WTC11 (cell line): ENCODE measurements at regions not wholly inside any gene's neighbourhood (a gene's known extent, or its start where the extent isn't known, plus 50 kb on each side); places are given as distances from the start of the nearest gene placed in this dataset.

Experiments
- ATAC-seq: fragments of 200-7000 bp; cut with Tn5 transposase; 2 replicates; pipeline ENCODE4 v1.10.0; 2021; ENCODE audit warnings: mild to moderate bottlenecking, moderate library complexity
- CTCF ChIA-PET: fragments of 300-600 bp; sonication (Branson Sonifier 250); formaldehyde crosslinking; loops from one replicate; lab custom pipeline; 2021; ENCODE audit warnings: antibody characterized with exemption; lab: Charles Lee
- POLR2A ChIA-PET: fragments of 350-600 bp; sonication (Branson Sonifier 250); formaldehyde crosslinking; loops from one replicate; lab custom pipeline; 2021; ENCODE audit warnings: antibody characterized with exemption; lab: Charles Lee
- DNase-seq: peaks from one replicate; pipeline ENCODE4 v3.0.0; 2021; ENCODE audit warnings: low spot score
- H3K27ac Mint-ChIP-seq: 2 replicates; pipeline ENCODE4 v1.8.0; 2021; ENCODE audit warnings: mixed read lengths
- H3K27me3 Mint-ChIP-seq: 2 replicates; pipeline ENCODE4 v1.8.0; 2021; ENCODE audit warnings: low read depth, mild to moderate bottlenecking, moderate library complexity, mixed read lengths
- H3K36me3 Mint-ChIP-seq: 2 replicates; pipeline ENCODE4 v1.8.0; 2021; ENCODE audit warnings: mixed read lengths
- H3K4me1 Mint-ChIP-seq: 2 replicates; pipeline ENCODE4 v1.8.0; 2022; ENCODE audit warnings: mixed read lengths
- H3K4me3 Mint-ChIP-seq: 2 replicates; pipeline ENCODE4 v1.8.0; 2021; ENCODE audit warnings: mild to moderate bottlenecking, moderate library complexity, mixed read lengths
- H3K9me3 Mint-ChIP-seq: 2 replicates; pipeline ENCODE4 v1.8.0; 2021; ENCODE audit warnings: mixed read lengths
- CREB1 ChIP-seq: sonication (generic); formaldehyde crosslinking; IDR thresholded peaks from 2 replicates; pipeline ENCODE4 v1.8.0; 2023; ENCODE audit warnings: mild to moderate bottlenecking, missing genetic modification reagents
- EMX1 ChIP-seq: fragments of 250-450 bp; sonication (Bioruptor Pico); IDR thresholded peaks from 2 replicates; pipeline ENCODE4 v1.8.0; 2021; ENCODE audit warnings: mild to moderate bottlenecking
- ETV6 ChIP-seq: sonication (generic); formaldehyde crosslinking; IDR thresholded peaks from 2 replicates; pipeline ENCODE4 v1.8.1; 2022; ENCODE audit warnings: mild to moderate bottlenecking, missing genetic modification reagents
- FOXJ3 ChIP-seq: sonication (generic); formaldehyde crosslinking; IDR thresholded peaks from 2 replicates; pipeline ENCODE4 v1.9.0; 2021; ENCODE audit warnings: missing genetic modification reagents, mild to moderate bottlenecking, borderline replicate concordance
- GTF2I ChIP-seq: fragments of 250-450 bp; sonication (Bioruptor Pico); conservative IDR thresholded peaks from 2 replicates; pipeline ENCODE4 v1.4.0; 2021; ENCODE audit warnings: mild to moderate bottlenecking
- JAZF1 ChIP-seq: fragments of 250-450 bp; sonication (Bioruptor Pico); IDR thresholded peaks from 2 replicates; pipeline ENCODE4 v1.9.0; 2021; ENCODE audit warnings: moderate library complexity, mild to moderate bottlenecking, inconsistent platforms
- SMAD4 ChIP-seq: sonication (generic); formaldehyde crosslinking; IDR thresholded peaks from 2 replicates; pipeline ENCODE4 v1.8.0; 2022; ENCODE audit warnings: mild to moderate bottlenecking, missing genetic modification reagents
- ZNF396 ChIP-seq: fragments of 250-450 bp; sonication (Bioruptor Pico); IDR thresholded peaks from 2 replicates; pipeline ENCODE4 v1.8.0; 2021; ENCODE audit warnings: mild to moderate bottlenecking, moderate library complexity, borderline replicate concordance
- ZNF416 ChIP-seq: fragments of 250-450 bp; sonication (Bioruptor Pico); IDR thresholded peaks from 2 replicates; pipeline ENCODE4 v1.9.0; 2021; ENCODE audit warnings: mild to moderate bottlenecking, inconsistent platforms
- TF ChIP-seq, protein P1 (sequence below): sonication (generic); formaldehyde crosslinking; IDR thresholded peaks from 2 replicates; pipeline ENCODE4 v1.8.0; 2023; ENCODE audit warnings: missing genetic modification reagents, mild to moderate bottlenecking, borderline replicate concordance
- TF ChIP-seq, protein P2 (sequence below): sonication (generic); formaldehyde crosslinking; IDR thresholded peaks from 2 replicates; pipeline ENCODE4 v1.8.0; 2023; ENCODE audit warnings: mild to moderate bottlenecking, missing genetic modification reagents
- TF ChIP-seq, protein P3 (sequence below): sonication (generic); formaldehyde crosslinking; IDR thresholded peaks from 2 replicates; pipeline ENCODE4 v1.8.0; 2022; ENCODE audit warnings: missing genetic modification reagents
- TF ChIP-seq, protein P4 (sequence below): fragments of 250-450 bp; sonication (Bioruptor Pico); IDR thresholded peaks from 2 replicates; pipeline ENCODE4 v1.9.0; 2021; ENCODE audit warnings: mild to moderate bottlenecking, borderline replicate concordance
- TF ChIP-seq, protein P5 (sequence below): sonication (generic); formaldehyde crosslinking; conservative IDR thresholded peaks from 2 replicates; pipeline ENCODE4 v1.8.1; 2022; ENCODE audit warnings: mild to moderate bottlenecking, missing genetic modification reagents
- TF ChIP-seq, protein P6 (sequence below): fragments of 250-450 bp; sonication (Bioruptor Pico); IDR thresholded peaks from 2 replicates; pipeline ENCODE4 v1.9.0; 2021; ENCODE audit warnings: mild to moderate bottlenecking

DNA sequence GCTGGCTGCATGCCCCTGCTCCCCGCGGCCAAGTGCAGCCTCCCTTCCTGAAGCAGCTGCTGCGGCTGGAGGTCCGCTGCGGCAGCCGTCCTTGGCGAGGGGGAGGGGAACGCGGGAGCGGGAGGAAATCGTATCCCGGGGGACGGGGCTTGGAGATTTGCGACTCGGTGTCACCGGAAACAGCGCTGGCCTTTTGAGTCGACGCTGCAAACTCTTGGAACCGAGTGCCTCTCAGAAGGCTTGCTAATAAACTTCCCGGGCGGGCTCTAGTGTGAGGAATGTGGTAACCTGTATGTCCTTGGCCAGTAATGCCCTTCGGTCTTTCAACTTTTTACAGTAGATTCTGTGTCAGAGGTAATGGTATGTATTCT, 82.7 kb downstream of the PTPDC1 start:
- ChIA-PET CTCF (interaction anchor here (1.1 to 2.1 kb wide), 3 partner anchors 46 to 154 kb away, joined by 7 read pairs; partner anchors contain the start of gene PTPDC1), POLR2A (interaction anchor here (1.1 to 1.9 kb wide), 2 partner anchors 16 to 18 kb away, joined by 5 read pairs; no protein-coding TSS in a partner anchor)
- TF ChIP-seq, protein P1, sequence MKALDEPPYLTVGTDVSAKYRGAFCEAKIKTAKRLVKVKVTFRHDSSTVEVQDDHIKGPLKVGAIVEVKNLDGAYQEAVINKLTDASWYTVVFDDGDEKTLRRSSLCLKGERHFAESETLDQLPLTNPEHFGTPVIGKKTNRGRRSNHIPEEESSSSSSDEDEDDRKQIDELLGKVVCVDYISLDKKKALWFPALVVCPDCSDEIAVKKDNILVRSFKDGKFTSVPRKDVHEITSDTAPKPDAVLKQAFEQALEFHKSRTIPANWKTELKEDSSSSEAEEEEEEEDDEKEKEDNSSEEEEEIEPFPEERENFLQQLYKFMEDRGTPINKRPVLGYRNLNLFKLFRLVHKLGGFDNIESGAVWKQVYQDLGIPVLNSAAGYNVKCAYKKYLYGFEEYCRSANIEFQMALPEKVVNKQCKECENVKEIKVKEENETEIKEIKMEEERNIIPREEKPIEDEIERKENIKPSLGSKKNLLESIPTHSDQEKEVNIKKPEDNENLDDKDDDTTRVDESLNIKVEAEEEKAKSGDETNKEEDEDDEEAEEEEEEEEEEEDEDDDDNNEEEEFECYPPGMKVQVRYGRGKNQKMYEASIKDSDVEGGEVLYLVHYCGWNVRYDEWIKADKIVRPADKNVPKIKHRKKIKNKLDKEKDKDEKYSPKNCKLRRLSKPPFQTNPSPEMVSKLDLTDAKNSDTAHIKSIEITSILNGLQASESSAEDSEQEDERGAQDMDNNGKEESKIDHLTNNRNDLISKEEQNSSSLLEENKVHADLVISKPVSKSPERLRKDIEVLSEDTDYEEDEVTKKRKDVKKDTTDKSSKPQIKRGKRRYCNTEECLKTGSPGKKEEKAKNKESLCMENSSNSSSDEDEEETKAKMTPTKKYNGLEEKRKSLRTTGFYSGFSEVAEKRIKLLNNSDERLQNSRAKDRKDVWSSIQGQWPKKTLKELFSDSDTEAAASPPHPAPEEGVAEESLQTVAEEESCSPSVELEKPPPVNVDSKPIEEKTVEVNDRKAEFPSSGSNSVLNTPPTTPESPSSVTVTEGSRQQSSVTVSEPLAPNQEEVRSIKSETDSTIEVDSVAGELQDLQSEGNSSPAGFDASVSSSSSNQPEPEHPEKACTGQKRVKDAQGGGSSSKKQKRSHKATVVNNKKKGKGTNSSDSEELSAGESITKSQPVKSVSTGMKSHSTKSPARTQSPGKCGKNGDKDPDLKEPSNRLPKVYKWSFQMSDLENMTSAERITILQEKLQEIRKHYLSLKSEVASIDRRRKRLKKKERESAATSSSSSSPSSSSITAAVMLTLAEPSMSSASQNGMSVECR (CRISPR knock-in tag) = peak; percentile 59; the same call in 1 of the 2 replicates
- TF ChIP-seq ETV6 (CRISPR knock-in tag) (peak; percentile 20; the same call in 1 of the 2 replicates), EMX1 (peak; percentile 25; the same call in 1 of the 2 replicates)
- TF ChIP-seq, protein P2, sequence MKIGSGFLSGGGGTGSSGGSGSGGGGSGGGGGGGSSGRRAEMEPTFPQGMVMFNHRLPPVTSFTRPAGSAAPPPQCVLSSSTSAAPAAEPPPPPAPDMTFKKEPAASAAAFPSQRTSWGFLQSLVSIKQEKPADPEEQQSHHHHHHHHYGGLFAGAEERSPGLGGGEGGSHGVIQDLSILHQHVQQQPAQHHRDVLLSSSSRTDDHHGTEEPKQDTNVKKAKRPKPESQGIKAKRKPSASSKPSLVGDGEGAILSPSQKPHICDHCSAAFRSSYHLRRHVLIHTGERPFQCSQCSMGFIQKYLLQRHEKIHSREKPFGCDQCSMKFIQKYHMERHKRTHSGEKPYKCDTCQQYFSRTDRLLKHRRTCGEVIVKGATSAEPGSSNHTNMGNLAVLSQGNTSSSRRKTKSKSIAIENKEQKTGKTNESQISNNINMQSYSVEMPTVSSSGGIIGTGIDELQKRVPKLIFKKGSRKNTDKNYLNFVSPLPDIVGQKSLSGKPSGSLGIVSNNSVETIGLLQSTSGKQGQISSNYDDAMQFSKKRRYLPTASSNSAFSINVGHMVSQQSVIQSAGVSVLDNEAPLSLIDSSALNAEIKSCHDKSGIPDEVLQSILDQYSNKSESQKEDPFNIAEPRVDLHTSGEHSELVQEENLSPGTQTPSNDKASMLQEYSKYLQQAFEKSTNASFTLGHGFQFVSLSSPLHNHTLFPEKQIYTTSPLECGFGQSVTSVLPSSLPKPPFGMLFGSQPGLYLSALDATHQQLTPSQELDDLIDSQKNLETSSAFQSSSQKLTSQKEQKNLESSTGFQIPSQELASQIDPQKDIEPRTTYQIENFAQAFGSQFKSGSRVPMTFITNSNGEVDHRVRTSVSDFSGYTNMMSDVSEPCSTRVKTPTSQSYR (CRISPR knock-in tag) = 0 out of 2 replicates have a peak, but pooled peaks have one; percentile 18
- TF ChIP-seq, protein P3, sequence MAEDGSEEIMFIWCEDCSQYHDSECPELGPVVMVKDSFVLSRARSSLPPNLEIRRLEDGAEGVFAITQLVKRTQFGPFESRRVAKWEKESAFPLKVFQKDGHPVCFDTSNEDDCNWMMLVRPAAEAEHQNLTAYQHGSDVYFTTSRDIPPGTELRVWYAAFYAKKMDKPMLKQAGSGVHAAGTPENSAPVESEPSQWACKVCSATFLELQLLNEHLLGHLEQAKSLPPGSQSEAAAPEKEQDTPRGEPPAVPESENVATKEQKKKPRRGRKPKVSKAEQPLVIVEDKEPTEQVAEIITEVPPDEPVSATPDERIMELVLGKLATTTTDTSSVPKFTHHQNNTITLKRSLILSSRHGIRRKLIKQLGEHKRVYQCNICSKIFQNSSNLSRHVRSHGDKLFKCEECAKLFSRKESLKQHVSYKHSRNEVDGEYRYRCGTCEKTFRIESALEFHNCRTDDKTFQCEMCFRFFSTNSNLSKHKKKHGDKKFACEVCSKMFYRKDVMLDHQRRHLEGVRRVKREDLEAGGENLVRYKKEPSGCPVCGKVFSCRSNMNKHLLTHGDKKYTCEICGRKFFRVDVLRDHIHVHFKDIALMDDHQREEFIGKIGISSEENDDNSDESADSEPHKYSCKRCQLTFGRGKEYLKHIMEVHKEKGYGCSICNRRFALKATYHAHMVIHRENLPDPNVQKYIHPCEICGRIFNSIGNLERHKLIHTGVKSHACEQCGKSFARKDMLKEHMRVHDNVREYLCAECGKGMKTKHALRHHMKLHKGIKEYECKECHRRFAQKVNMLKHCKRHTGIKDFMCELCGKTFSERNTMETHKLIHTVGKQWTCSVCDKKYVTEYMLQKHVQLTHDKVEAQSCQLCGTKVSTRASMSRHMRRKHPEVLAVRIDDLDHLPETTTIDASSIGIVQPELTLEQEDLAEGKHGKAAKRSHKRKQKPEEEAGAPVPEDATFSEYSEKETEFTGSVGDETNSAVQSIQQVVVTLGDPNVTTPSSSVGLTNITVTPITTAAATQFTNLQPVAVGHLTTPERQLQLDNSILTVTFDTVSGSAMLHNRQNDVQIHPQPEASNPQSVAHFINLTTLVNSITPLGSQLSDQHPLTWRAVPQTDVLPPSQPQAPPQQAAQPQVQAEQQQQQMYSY (CRISPR knock-in tag) = no peak
- H3K27ac Mint-ChIP-seq = peak overlapping the region; percentile 98
- ATAC-seq (peak; percentile 10), DNase-seq (no peak)
- peaks cover 45% of the 10 kb centered on the region for H3K4me1 Mint-ChIP-seq
- H3K4me3 Mint-ChIP-seq = peak overlapping the region; percentile 96
- H3K9me3 Mint-ChIP-seq = peaks cover 3% of the 10 kb centered on the region; the same call in 1 of the 2 replicates
- H3K27me3 Mint-ChIP-seq = 0 out of 2 replicates have a peak, but pooled peaks cover 4% of the 10 kb centered on the region
- H3K36me3 Mint-ChIP-seq = peaks cover 13% of the 10 kb centered on the region

DNA sequence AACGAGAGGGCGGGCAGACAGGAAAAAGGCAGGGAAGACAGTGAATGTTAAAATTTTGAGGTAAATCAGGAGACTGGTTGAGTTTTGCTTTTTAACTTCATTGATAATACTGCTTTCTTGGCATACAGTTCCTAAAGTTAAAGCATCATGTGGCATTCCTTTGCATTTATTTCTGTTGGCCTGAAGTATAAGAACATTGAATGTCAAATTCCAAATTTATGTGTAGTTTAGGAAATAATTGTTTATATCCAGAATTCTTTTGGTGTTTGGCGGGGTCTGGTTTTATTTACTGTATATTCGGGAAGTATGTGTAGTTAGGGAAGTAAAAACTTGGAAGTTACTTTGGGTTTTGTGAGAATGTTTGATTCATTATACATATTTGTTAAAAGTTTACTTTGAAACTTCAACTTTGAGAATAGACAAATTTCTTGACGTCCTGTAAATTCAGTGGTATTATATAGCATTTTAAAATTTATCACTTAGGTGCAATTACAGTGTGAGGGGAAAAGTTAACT, 83.2 kb downstream of the PTPDC1 start:
- Mint-ChIP-seq H3K27ac (peak overlapping the region; percentile 98), H3K4me1 (peaks cover 46% of the 10 kb centered on the region), H3K9me3 (peaks cover 3% of the 10 kb centered on the region; the same call in 1 of the 2 replicates), H3K27me3 (0 out of 2 replicates have a peak, but pooled peaks cover 4% of the 10 kb centered on the region), H3K36me3 (peaks cover 13% of the 10 kb centered on the region), H3K4me3 (peak overlapping the region; percentile 96)
- DNase-seq (no peak), ATAC-seq (no peak)
- ChIA-PET POLR2A (interaction anchor here (1.9 kb wide), 1 partner anchor 18 kb away, joined by 5 read pairs; no protein-coding TSS in a partner anchor), CTCF (interaction anchor here (1.9 to 2.1 kb wide), 2 partner anchors 46 to 83 kb away, joined by 7 read pairs; partner anchors contain the start of gene PTPDC1)
- no peak for TF ChIP-seq ZNF416 (CRISPR knock-in tag)
- TF ChIP-seq FOXJ3 (CRISPR knock-in tag) = no peak
- TF ChIP-seq, protein P4, sequence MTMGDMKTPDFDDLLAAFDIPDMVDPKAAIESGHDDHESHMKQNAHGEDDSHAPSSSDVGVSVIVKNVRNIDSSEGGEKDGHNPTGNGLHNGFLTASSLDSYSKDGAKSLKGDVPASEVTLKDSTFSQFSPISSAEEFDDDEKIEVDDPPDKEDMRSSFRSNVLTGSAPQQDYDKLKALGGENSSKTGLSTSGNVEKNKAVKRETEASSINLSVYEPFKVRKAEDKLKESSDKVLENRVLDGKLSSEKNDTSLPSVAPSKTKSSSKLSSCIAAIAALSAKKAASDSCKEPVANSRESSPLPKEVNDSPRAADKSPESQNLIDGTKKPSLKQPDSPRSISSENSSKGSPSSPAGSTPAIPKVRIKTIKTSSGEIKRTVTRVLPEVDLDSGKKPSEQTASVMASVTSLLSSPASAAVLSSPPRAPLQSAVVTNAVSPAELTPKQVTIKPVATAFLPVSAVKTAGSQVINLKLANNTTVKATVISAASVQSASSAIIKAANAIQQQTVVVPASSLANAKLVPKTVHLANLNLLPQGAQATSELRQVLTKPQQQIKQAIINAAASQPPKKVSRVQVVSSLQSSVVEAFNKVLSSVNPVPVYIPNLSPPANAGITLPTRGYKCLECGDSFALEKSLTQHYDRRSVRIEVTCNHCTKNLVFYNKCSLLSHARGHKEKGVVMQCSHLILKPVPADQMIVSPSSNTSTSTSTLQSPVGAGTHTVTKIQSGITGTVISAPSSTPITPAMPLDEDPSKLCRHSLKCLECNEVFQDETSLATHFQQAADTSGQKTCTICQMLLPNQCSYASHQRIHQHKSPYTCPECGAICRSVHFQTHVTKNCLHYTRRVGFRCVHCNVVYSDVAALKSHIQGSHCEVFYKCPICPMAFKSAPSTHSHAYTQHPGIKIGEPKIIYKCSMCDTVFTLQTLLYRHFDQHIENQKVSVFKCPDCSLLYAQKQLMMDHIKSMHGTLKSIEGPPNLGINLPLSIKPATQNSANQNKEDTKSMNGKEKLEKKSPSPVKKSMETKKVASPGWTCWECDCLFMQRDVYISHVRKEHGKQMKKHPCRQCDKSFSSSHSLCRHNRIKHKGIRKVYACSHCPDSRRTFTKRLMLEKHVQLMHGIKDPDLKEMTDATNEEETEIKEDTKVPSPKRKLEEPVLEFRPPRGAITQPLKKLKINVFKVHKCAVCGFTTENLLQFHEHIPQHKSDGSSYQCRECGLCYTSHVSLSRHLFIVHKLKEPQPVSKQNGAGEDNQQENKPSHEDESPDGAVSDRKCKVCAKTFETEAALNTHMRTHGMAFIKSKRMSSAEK (CRISPR knock-in tag) = no peak
- no peak for TF ChIP-seq SMAD4
- no peak for TF ChIP-seq ZNF396
- TF ChIP-seq CREB1 (CRISPR knock-in tag) = no peak
- no peak for TF ChIP-seq GTF2I (CRISPR knock-in tag)
- TF ChIP-seq, protein P5, sequence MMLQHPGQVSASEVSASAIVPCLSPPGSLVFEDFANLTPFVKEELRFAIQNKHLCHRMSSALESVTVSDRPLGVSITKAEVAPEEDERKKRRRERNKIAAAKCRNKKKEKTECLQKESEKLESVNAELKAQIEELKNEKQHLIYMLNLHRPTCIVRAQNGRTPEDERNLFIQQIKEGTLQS (CRISPR knock-in tag) = no peak
- TF ChIP-seq, protein P6, sequence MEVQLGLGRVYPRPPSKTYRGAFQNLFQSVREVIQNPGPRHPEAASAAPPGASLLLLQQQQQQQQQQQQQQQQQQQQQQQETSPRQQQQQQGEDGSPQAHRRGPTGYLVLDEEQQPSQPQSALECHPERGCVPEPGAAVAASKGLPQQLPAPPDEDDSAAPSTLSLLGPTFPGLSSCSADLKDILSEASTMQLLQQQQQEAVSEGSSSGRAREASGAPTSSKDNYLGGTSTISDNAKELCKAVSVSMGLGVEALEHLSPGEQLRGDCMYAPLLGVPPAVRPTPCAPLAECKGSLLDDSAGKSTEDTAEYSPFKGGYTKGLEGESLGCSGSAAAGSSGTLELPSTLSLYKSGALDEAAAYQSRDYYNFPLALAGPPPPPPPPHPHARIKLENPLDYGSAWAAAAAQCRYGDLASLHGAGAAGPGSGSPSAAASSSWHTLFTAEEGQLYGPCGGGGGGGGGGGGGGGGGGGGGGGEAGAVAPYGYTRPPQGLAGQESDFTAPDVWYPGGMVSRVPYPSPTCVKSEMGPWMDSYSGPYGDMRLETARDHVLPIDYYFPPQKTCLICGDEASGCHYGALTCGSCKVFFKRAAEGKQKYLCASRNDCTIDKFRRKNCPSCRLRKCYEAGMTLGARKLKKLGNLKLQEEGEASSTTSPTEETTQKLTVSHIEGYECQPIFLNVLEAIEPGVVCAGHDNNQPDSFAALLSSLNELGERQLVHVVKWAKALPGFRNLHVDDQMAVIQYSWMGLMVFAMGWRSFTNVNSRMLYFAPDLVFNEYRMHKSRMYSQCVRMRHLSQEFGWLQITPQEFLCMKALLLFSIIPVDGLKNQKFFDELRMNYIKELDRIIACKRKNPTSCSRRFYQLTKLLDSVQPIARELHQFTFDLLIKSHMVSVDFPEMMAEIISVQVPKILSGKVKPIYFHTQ = no peak
- no peak for TF ChIP-seq JAZF1
